DOHH2 (cell line): ENCODE measurements at regions not wholly inside any gene's neighbourhood (a gene's known extent, or its start where the extent isn't known, plus 50 kb on each side); places are given as distances from the start of the nearest gene placed in this dataset.

Experiments used
- H3F3A ChIP-seq: fragments of 200-600 bp; sonication (generic), shearing (Covaris generic); 2 replicates; pipeline ENCODE4 v1.6.0; 2016; ENCODE audit warnings: antibody characterized with exemption, mild to moderate bottlenecking; ENCODE audit not compliant: control insufficient read depth, insufficient read depth
- H3K27ac ChIP-seq: fragments of 200-600 bp; sonication (generic); 2 replicates; pipeline ENCODE4 v1.5.1; 2014; ENCODE audit warnings: low read depth, mild to moderate bottlenecking, low read length, moderate library complexity
- H3K27me3 ChIP-seq: fragments of 200-600 bp; sonication (generic); 2 replicates; pipeline ENCODE4 v1.6.1; 2014; ENCODE audit warnings: mild to moderate bottlenecking, low read length, mixed read lengths; ENCODE audit not compliant: control insufficient read depth
- H3K36me3 ChIP-seq: fragments of 200-600 bp; sonication (generic); 2 replicates; pipeline ENCODE4 v1.6.1; 2014; ENCODE audit warnings: mild to moderate bottlenecking, low read length, moderate library complexity, mixed read lengths; ENCODE audit not compliant: control insufficient read depth
- H3K4me1 ChIP-seq: fragments of 200-600 bp; sonication (generic); 2 replicates; pipeline ENCODE4 v1.6.1; 2014; ENCODE audit warnings: mild to moderate bottlenecking, low read length, mixed read lengths; ENCODE audit not compliant: control insufficient read depth
- H3K4me2 ChIP-seq: fragments of 200-600 bp; sonication (generic); 2 replicates; pipeline ENCODE4 v1.6.0; 2014; ENCODE audit warnings: mild to moderate bottlenecking, low read length, moderate library complexity
- H3K4me3 ChIP-seq: fragments of 200-600 bp; sonication (generic); 2 replicates; pipeline ENCODE4 v1.5.1; 2014; ENCODE audit warnings: mild to moderate bottlenecking, low read length, mixed read lengths
- H3K79me2 ChIP-seq: fragments of 200-600 bp; sonication (generic); 2 replicates; pipeline ENCODE4 v1.6.1; 2014; ENCODE audit warnings: mild to moderate bottlenecking, low read length, mixed read lengths; ENCODE audit not compliant: control insufficient read depth
- H3K9me2 ChIP-seq: fragments of 200-600 bp; sonication (generic); replicated peaks from 2 replicates; pipeline ENCODE4 v1.6.1; 2014; ENCODE audit warnings: mild to moderate bottlenecking, low read length, mixed read lengths; ENCODE audit not compliant: control insufficient read depth
- H3K9me3 ChIP-seq: fragments of 200-600 bp; sonication (generic); 2 replicates; pipeline ENCODE4 v1.6.1; 2014; ENCODE audit warnings: antibody characterized with exemption, low read length, mixed read lengths; ENCODE audit not compliant: control insufficient read depth, insufficient read depth
- H4K20me1 ChIP-seq: fragments of 200-600 bp; sonication (generic); 2 replicates; pipeline ENCODE4 v1.6.0; 2014; ENCODE audit warnings: low read depth, mild to moderate bottlenecking, antibody characterized with exemption, low read length, moderate library complexity; ENCODE audit not compliant: control insufficient read depth, insufficient read depth
- EZH2phosphoT487 ChIP-seq: fragments of 200-600 bp; sonication (generic); IDR thresholded peaks from 2 replicates; pipeline ENCODE4 v1.6.1; 2017; ENCODE audit warnings: borderline replicate concordance, mild to moderate bottlenecking, antibody characterized with exemption, low read length, moderate library complexity, mixed read lengths
- TF ChIP-seq, protein P1 (sequence below): fragments of 200-600 bp; sonication (generic); IDR thresholded peaks from one replicate; pipeline ENCODE4 v1.5.1; 2014; ENCODE audit warnings: antibody characterized with exemption, mild to moderate bottlenecking, low read depth, low read length; ENCODE audit not compliant: poor library complexity, severe bottlenecking

DNA sequence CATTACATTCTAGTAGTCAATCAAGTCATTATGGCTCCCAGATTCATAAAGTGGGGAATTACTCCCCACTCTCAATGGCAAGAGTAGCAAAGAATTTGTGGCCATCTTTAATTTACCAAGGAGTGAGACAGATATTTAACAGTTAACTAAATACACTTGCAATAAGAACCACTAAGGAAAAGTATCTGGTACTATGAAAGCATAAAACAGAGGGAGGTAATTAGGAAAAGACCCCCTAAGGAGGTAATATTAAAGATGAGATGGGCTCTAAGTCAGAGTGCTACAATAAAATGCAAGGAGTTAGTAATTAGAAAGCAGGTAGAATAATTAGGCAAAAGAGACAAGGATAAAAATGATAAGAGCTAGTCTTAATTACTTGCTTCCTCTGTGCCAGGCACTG, 301.9 kb downstream of the CHL1 start:
- Histone ChIP-seq H3K4me1 (no peaks in the 10 kb centered on the region), H3K9me3 (no peaks in the 10 kb centered on the region), H4K20me1 (no peaks in the 10 kb centered on the region), H3F3A (no peaks in the 10 kb centered on the region), H3K36me3 (no peaks in the 10 kb centered on the region), H3K4me3 (no peak overlapping the region), H3K9me2 (no peaks in the 10 kb centered on the region), H3K4me2 (no peak overlapping the region), H3K27me3 (no peaks in the 10 kb centered on the region), H3K27ac (no peak overlapping the region), H3K79me2 (no peaks in the 10 kb centered on the region)
- TF ChIP-seq, protein P1, sequence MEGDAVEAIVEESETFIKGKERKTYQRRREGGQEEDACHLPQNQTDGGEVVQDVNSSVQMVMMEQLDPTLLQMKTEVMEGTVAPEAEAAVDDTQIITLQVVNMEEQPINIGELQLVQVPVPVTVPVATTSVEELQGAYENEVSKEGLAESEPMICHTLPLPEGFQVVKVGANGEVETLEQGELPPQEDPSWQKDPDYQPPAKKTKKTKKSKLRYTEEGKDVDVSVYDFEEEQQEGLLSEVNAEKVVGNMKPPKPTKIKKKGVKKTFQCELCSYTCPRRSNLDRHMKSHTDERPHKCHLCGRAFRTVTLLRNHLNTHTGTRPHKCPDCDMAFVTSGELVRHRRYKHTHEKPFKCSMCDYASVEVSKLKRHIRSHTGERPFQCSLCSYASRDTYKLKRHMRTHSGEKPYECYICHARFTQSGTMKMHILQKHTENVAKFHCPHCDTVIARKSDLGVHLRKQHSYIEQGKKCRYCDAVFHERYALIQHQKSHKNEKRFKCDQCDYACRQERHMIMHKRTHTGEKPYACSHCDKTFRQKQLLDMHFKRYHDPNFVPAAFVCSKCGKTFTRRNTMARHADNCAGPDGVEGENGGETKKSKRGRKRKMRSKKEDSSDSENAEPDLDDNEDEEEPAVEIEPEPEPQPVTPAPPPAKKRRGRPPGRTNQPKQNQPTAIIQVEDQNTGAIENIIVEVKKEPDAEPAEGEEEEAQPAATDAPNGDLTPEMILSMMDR = no peak
- TF ChIP-seq EZH2phosphoT487 = no peak

DNA sequence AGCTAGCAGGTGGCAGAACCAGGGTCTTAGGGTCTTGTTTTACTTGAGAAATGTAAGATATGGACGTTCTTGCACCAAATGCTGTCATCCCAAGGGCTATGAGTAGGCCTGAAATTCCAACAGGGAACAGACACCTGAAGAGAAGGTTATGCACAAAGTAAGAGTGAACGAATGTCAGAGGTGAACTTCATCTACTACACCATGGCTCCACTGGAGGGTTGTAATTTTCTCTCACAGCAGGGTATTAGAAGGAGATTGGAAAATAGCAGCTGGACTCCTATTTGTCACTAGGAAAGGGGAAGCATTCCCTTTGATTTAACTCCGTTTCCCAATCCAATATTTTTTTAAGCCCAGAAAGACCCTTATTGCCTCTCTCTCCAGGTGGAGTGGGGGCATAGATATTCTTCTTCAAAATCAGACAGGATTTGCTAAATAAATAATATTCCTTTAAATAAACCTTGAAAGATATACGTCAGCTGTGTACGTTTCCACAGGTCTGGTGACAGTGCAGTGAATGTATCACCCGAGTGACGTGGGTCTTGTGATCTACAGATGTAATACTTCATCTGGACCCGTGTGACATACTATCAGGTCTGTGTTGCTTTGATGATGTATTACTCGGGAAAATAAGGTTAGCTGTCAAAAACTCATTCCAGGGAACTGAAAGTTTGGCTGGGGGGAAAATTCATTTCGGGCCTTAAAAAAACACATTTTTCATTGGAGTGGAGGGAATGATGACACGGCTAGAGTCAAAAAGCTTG, 302.6 kb downstream of the CHL1 start:
- no peaks in the 10 kb centered on the region for H3K9me3 ChIP-seq
- H4K20me1 ChIP-seq = no peaks in the 10 kb centered on the region
- H3K4me3 ChIP-seq = no peak overlapping the region
- H3K9me2 ChIP-seq = no peaks in the 10 kb centered on the region
- no peaks in the 10 kb centered on the region for H3K27me3 ChIP-seq
- H3K79me2 ChIP-seq = no peaks in the 10 kb centered on the region
- TF ChIP-seq EZH2phosphoT487 = no peak
- TF ChIP-seq, protein P1 = no peak
- no peaks in the 10 kb centered on the region for H3K4me1 ChIP-seq
- H3K27ac ChIP-seq = no peak overlapping the region
- no peaks in the 10 kb centered on the region for H3K36me3 ChIP-seq
- H3K4me2 ChIP-seq = no peak overlapping the region
- H3F3A ChIP-seq = no peaks in the 10 kb centered on the region

DNA sequence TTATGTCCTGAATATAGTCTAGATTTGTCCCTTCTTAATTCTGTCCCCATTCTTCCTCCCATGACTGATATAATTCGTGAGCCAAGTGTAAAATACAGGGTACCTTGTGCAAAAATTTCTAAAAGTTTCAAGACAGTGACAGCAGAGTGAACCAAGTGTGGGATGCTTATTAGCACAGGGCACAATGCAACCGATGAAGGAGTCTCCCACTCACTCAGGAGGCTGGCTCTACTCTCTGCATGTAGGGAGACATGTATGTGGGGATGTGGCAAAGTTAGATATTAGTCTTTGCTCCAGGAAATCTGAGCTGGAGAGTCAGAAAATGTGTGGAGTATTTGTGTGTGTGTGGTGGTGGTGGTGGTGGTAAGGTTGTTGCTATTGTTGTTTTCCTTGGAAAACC, 305.9 kb downstream of the CHL1 start:
- H3K4me2 ChIP-seq = no peak overlapping the region
- no peaks in the 10 kb centered on the region for H3K27me3 ChIP-seq
- no peak for TF ChIP-seq EZH2phosphoT487
- TF ChIP-seq, protein P1 = no peak
- no peaks in the 10 kb centered on the region for H3K9me2 ChIP-seq
- H3K27ac ChIP-seq = no peak overlapping the region
- no peaks in the 10 kb centered on the region for H3K36me3 ChIP-seq
- H3K4me1 ChIP-seq = no peaks in the 10 kb centered on the region
- H3F3A ChIP-seq = no peaks in the 10 kb centered on the region
- no peak overlapping the region for H3K4me3 ChIP-seq
- H3K79me2 ChIP-seq = no peaks in the 10 kb centered on the region
- H4K20me1 ChIP-seq = no peaks in the 10 kb centered on the region
- no peaks in the 10 kb centered on the region for H3K9me3 ChIP-seq
